ENCODE measurements at regions not wholly inside any gene's neighbourhood (a gene's known extent, or its start where the extent isn't known, plus 50 kb on each side); places are given as distances from the start of the nearest gene placed in this dataset.
A peak's percentile ranks its signal among the peaks of the same experiment; 100 is the strongest.
"Not testable (repeated sequence)": the region's sequence is repeated elsewhere in the genome, so short reads cannot be mapped to it uniquely, and the experiment has no call there.

DNA sequence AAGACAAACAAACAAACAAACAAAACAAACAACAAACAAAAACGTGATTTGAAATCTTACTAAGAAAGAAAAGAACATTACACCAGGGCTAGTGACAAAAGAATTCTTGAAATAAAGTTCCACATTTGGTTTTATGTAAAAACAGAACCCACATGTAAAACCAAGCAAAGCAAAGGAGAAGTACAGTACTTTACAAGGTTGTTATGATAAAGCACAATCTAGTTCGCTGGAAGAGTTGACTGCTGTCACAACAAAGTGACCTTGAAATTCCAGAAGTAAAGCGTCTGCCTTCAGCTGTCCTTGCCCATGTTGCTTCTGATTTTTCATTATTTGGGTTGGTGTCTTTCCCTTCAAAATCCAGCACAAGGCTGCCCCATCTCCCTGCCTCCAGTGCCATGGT is 94.8 kb upstream of the CYRIA start:
- TF ChIP-seq Cebpa-rat (IDR thresholded peaks at IDR 0.05) = no peak
- Histone ChIP-seq H3K27me3 (no peaks in the 10 kb centered on the region), H3K9ac (no peak overlapping the region)

DNA sequence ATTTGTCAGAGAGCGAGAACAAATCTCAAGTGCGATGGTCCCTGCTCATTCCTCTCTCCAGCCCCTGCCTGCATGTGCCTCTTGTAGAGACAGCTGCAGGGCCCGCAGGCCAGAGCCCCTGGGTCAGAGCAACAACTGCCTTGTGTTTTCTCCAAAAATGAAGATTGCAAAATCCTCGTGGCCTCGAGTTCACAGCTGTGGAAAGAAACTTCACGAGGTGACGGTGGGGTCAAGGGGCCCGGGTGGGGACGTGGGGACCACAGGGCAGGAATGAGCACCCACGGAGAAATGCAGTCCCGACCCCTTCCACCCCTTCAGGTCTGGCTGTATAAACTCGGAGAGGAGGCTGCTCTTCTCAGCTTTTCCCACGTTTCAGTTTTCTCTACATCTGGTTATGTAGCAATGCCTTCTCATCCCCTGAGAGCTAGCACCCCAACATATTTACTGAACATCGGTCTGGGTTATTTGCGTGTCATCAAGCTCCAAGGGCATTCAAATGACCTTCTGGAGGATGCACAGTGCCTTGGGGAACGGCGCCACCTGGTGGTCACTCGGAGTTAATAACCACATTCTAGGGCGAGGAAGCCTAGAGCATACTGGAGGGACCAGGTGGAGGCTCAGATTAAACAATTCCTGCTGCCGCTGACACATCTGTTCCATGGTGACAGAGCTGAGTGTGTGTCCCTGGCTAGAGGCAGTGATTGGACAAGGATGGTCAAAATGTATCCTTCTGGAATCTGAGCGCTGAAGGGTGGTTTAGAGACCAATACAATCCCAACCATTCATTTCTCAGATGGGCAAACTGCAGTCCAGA is 91.4 kb upstream of the CYRIA start:
- Histone ChIP-seq H3K4me1 (peaks cover 0 to 18% (median 6%) of the 10 kb centered on the region in 10 experiments; a peak in 10 of 20 replicates), H3K4me2 (peak overlapping the region in 3 of 11 experiments; percentile 7 to 37 (median 14); a peak in 3 of 22 replicates), H3K4me3 (no peak overlapping the region), H3K27me3 (no peaks in the 10 kb centered on the region), H3K27ac (peak overlapping the region in 9 of 11 experiments; percentile 4 to 64 (median 42); a peak in 12 of 22 replicates), H4K20me1 (no peaks in the 10 kb centered on the region), H3K9ac (peak overlapping the region in 4 of 11 experiments; percentile 8 to 51 (median 24); a peak in 3 of 22 replicates), H3K36me3 (no peaks in the 10 kb centered on the region), H3K9me3 (replicated peaks in 1 of 11) (peaks cover 0 to 5% (median 0%) of the 10 kb centered on the region in 11 experiments; a peak in 2 of 22 replicates)
- no peak for TF ChIP-seq Cebpa-rat (IDR thresholded peaks at IDR 0.05)

More for the DNA sequence above, 94.8 kb upstream of the CYRIA start:
- H3K27ac ChIP-seq = peak overlapping the region in 2 of 11 experiments; percentile 1 to 25; a peak in 1 of 22 replicates
- H3K4me2 ChIP-seq = peak overlapping the region in 5 of 11 experiments; percentile 33 to 70 (median 42); a peak in 9 of 22 replicates
- H3K9me3 ChIP-seq (replicated peaks in 1 of 11) = no peaks in the 10 kb centered on the region
- no peaks in the 10 kb centered on the region for H4K20me1 ChIP-seq
- H3K4me1 ChIP-seq = peaks cover 0 to 36% (median 17%) of the 10 kb centered on the region in 10 experiments; a peak in 12 of 20 replicates
- no peak overlapping the region for H3K4me3 ChIP-seq
- no peaks in the 10 kb centered on the region for H3K36me3 ChIP-seq

GRCh38 chr2:16755442-16755841 is 89.8 kb upstream of the CYRIA start:
- Histone ChIP-seq H3K27ac (no peak overlapping the region), H4K20me1 (no peaks in the 10 kb centered on the region), H3K4me2 (no peak overlapping the region), H3K36me3 (no peaks in the 10 kb centered on the region), H3K4me1 (peaks cover 0 to 7% (median 3%) of the 10 kb centered on the region in 10 experiments; a peak in 10 of 20 replicates), H3K27me3 (no peaks in the 10 kb centered on the region), H3K9ac (no peak overlapping the region), H3K9me3 (replicated peaks in 1 of 11) (peaks cover 0 to 13% (median 0%) of the 10 kb centered on the region in 11 experiments; a peak in 3 of 22 replicates), H3K4me3 (no peak overlapping the region)
- TF ChIP-seq Cebpa-rat (IDR thresholded peaks at IDR 0.05) = no peak

DNA sequence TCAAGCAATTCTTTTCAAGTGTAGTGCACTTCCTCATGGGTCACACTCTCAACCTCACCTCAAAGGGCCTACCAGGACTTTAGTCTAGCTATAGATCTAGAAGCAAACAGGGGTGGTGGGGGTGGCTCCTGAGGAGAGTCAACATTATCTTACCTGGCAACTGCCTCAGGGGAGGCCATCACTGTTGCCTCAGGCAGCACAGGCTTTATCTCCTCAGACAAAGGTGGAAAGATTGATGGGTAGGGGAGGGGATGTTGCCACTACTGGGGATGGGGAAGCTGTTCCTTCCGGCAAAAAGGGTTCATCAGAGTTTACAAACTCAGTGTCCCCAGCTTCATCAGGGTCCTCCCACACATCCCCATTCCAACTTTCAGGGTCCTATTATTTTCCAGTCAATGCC is 87.4 kb upstream of the CYRIA start:
- not testable (repeated sequence) for H3K27me3 ChIP-seq, H3K4me1 ChIP-seq, H3K4me2 ChIP-seq, H4K20me1 ChIP-seq, H3K36me3 ChIP-seq, H3K4me3 ChIP-seq, H3K27ac ChIP-seq, H3K9ac ChIP-seq
- H3K9me3 ChIP-seq (replicated peaks in 1 of 11) = peaks cover 0 to 17% (median 0%) of the 10 kb centered on the region in 11 experiments; a peak in 4 of 22 replicates

DNA sequence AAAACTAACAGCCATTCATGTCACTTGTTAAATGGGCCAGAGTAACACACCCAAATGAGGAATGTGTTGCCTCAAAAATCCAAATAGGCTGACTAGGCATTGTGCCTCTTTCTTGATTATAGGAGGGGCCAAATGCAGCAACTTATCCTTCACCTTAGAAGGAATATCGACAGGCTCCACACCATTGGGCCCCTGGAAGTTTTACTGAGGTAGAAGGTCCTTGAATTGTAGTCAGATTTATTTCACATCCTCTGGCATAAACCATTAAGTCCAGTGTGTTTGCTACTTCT is 85.2 kb upstream of the CYRIA start:
- H3K9ac ChIP-seq, H3K27ac ChIP-seq, H3K4me2 ChIP-seq, H3K4me3 ChIP-seq, H3K27me3 ChIP-seq, H3K36me3 ChIP-seq, H4K20me1 ChIP-seq, H3K4me1 ChIP-seq: not testable (repeated sequence)
- H3K9me3 ChIP-seq (replicated peaks in 1 of 11) = peaks cover 0 to 17% (median 0%) of the 10 kb centered on the region in 11 experiments; a peak in 4 of 22 replicates

GRCh38 chr2:16750175-16750924 is 84.7 kb upstream of the CYRIA start:
- Histone ChIP-seq H3K27me3 (no peaks in the 10 kb centered on the region), H3K4me3 (no peak overlapping the region), H3K4me2 (no peak overlapping the region), H3K36me3 (no peaks in the 10 kb centered on the region), H4K20me1 (no peaks in the 10 kb centered on the region), H3K27ac (no peak overlapping the region), H3K9me3 (replicated peaks in 1 of 11) (peaks cover 0 to 17% (median 0%) of the 10 kb centered on the region in 11 experiments; a peak in 4 of 22 replicates), H3K9ac (no peak overlapping the region), H3K4me1 (peaks cover 0 to 9% (median 0%) of the 10 kb centered on the region in 10 experiments; a peak in 3 of 20 replicates)
- TF ChIP-seq Cebpa-rat (IDR thresholded peaks at IDR 0.05) = no peak

DNA sequence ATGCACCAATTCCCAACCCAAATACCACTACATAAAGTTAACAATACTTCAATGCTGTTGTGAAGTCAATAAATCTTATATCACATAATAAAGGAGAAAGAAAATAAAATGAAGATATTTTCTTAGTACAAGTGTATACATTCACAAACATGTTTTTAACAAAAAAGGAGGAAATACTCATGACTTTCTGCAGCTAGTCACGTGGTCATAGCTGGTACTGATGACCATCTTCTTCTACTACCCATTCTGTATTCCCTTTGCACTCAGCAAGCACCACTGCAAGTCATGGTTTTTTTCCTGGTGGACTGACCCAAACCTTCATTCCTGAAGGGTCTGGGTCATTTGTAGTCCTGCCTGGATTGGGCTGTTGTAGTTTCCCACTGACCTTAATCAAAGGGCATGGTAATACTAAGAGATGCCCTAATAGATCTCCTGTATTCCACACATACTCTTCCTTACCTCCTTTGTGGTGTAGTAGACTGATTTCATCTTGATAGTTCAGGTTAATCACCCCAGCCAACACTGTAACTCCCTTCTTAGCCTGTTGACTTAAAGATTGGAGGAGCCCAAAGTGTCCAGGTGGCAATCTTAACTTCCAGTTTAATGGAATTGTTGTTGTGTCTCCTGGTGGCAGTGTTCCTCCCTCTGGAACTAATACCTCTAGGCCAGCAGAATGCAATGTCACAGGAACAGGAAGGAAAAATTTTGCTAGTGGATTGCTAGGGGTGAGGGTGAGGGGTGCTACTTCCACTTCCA is 83.1 kb upstream of the CYRIA start:
- H3K27ac ChIP-seq, H3K27me3 ChIP-seq, H3K9ac ChIP-seq, H4K20me1 ChIP-seq, H3K4me1 ChIP-seq, H3K36me3 ChIP-seq, H3K4me3 ChIP-seq: not testable (repeated sequence)
- Histone ChIP-seq H3K9me3 (replicated peaks in 1 of 11) (peaks cover 0 to 17% (median 0%) of the 10 kb centered on the region in 11 experiments; a peak in 4 of 22 replicates), H3K4me2 (peak overlapping the region in 2 of 11 experiments; percentile 11 to 23; a peak in 3 of 22 replicates)

- Histone ChIP-seq H3K4me3 (no peak overlapping the region), H3K9me3 (replicated peaks in 1 of 11) (peaks cover 0 to 17% (median 0%) of the 10 kb centered on the region in 11 experiments; a peak in 4 of 22 replicates), H3K27me3 (no peaks in the 10 kb centered on the region), H4K20me1 (no peaks in the 10 kb centered on the region), H3K36me3 (no peaks in the 10 kb centered on the region), H3K27ac (no peak overlapping the region), H3K4me1 (peaks cover 0 to 9% (median 0%) of the 10 kb centered on the region in 10 experiments; a peak in 3 of 20 replicates), H3K9ac (no peak overlapping the region), H3K4me2 (no peak overlapping the region)
- no peak for TF ChIP-seq Cebpa-rat (IDR thresholded peaks at IDR 0.05)
Observed at GRCh38 chr2:16747689-16748088, 82.1 kb upstream of the CYRIA start.

GRCh38 chr2:16747257-16747656 is 81.6 kb upstream of the CYRIA start:
- Histone ChIP-seq H3K9ac (no peak overlapping the region), H3K4me3 (no peak overlapping the region), H3K9me3 (replicated peaks in 1 of 11) (peaks cover 0 to 13% (median 0%) of the 10 kb centered on the region in 11 experiments; a peak in 4 of 22 replicates), H3K36me3 (no peaks in the 10 kb centered on the region), H4K20me1 (no peaks in the 10 kb centered on the region), H3K4me1 (peaks cover 0 to 9% (median 0%) of the 10 kb centered on the region in 10 experiments; a peak in 3 of 20 replicates), H3K27me3 (no peaks in the 10 kb centered on the region), H3K27ac (no peak overlapping the region), H3K4me2 (no peak overlapping the region)
- no peak for TF ChIP-seq Cebpa-rat (IDR thresholded peaks at IDR 0.05)

Data from BLaER1 treated with 17β-estradiol and CSF1 and Interleukin-3, amounts not matched to agents 10 nM and 100 nM (cell line).